ENCODE measurements at regions not wholly inside any gene's neighbourhood (a gene's known extent, or its start where the extent isn't known, plus 50 kb on each side); places are given as distances from the start of the nearest gene placed in this dataset.

DNA sequence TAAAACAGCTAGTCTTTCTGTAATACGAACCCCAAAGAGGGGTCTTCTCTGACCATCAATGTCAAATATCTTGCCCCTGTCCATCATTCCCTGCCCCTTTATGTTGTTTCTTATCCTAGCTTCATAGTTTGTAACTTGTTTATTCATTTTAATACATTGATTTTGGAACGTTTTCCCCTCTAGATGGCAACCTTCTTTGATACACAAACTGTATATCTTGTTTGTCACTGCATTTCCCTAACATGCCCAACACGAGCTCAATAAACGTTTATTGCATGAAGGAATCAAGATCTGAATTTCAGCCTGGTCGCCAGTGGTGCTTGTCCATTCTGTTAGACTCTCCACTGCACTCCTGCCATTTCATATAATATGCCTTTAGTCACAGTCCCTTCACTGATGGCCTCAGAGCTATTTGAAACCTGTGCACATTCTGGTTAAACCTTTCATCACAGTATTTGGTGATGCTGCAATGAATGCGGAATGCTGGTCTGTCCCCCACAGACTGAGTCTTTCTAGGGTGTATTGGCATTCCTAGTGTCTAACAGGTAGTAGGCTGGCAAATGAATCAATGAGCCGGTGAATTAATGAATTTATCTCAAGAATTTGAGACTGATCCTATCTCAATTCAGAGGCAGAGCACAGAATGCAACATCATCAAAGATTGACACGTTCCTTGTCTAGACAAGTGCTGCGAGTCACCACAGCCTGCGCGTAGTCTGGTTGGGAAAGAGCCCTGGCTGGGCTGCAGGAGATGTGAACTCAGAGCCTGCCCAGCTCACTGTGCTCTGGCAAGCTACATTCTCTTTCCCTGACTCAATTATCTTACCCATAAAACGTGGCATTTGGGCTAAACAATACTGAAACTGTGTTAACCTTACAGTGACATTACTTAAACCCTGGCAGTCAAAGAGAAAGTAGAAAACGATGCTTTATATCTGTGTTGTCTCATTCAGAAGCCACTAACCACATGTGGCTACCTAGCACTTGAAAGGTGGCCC is 55.2 kb upstream of the FRMD4A start:
- DNase-seq: no peak

DNA sequence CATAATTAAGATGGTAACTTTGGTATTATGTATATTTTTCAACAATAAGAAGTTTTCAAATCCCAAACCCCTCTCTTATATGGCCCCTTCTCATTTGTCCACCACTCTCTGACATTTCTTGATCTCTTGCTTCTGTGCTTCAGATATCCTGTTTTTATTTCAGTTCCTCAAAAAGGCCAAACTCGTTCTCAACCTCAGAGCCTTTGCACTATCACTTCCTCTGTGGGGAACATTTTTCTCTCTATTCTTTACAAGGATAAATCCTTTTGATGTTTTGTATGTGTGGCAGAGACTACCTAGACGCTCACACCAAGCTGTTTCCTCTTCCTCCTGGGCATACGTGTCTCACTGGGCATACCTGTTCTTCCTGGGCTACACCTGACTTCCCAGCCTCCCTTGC is 54.2 kb upstream of the FRMD4A start:
- DNase-seq: no peak

DNA sequence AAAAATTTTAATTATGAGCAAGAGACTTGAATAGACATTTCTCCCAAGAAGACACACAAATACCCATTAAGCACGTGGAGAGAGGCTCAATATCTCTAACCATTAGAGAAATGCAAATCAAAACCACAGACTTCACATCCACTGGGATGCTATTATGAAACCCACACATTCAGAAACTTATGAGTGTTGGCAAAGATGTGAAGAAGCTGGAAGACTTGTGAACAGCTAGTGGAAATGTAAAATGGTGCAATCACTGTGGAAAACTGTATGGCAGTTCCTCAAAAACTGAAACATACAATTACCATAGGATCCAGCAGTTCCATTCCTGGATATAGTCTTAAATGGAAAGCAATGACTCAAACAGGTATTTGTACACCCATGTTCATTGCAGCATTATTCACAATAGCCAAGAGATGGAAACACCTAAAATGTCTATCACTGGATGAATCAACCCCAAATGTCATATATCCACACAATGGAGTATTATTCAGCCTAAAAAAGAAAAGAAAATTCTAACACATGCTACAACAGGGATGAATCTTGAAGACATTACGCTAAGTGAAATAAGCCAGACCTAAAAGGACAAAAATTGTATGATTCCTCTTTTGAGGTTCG is 53.5 kb upstream of the FRMD4A start:
- no peak for DNase-seq

DNA sequence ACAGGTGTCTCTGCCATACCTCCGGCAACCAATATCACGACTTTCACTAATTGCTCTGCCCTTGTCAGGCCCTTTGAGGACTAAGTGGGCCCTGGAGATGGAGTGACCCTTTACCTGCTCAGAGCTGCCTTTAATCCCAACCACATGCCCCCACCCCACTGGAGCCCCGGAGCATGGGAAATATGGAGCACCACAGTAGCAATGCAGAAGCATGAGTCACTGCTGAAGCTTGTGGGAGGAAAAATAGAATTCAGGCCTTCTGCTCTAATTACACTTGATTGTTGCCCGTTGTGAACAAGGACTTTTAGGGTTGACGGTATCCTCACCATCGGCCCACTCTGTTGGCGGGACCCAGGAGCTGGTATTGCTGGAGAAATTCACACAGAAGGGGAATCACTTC is 52.5 kb upstream of the FRMD4A start:
- no peak for DNase-seq

DNA sequence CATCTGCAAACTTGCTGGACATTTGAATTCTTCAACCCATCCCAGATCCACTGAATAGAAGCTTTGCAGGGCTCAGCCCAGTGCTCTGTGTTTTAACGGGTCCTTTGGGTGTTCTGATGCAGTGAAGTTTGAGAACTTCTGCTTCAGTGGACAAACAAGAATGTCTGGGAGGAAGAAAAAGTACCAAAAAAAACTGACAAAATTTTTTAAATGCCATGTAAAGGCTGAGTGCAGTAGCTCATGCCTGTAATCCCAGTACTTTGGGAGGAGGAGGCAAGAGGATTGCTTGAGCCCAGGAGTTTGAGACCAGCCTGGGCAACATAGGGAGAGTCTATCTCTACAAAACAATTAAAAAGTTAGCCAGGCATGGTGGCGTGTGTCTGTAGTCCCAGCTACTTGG is 51.8 kb upstream of the FRMD4A start:
- DNase-seq: no peak

DNA sequence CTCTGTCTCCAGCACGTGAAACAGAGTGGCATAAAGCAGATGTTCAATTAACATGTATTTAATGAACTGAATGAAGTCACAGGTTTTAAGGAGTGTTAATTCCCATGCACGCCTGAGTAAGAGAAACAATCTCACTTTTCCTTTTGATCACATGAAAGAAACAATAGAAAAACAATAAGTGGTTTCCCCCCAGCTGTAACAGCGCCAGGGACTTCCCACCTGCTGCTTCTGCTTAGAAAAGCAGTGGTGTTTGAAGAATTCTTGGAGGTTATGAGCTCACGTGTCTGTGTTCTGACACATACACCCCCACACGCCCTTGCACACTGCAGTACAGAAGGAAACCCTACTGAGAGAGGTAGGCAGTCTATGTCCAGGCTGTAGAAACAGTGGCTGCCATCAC is 51.3 kb upstream of the FRMD4A start:
- no peak for DNase-seq

DNA sequence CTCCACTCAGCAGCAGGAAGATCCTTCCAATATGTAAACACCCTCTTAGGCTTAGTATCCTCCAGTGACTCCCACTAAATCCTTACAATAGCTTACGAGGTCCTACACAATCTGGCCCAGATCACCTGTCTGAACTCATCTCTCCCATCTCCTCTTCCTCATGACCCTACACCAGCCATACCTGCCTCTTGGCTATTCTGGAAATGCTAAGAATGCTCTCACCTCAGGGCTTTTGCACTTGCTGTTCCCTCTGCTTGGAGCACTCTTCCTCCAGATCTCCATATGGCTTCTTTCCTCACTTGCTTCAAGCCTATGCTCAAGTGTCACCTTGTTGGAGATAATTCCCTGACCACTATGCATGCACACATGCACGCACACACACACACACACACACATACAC is 50.8 kb upstream of the FRMD4A start:
- no peak for DNase-seq

DNA sequence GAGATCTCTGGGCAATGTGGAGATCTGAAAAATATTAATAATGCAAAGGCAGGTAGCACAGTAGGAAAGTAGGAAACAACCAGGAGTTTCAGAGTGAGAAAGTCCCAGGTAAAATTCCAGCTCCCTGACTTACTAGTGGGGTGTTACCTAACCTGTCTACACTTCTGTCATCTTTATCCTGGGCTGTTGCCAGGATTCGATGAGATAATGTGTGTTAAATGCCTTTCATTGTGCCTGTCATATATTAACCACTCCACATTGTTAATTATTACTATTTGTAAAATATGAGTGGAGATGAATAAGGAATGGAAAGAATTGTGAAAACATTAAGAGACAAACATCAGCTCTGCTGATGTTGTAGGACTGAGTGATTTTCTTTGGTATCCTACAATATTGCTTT is 50.0 kb upstream of the FRMD4A start:
- DNase-seq: no peak

Data from GOT3 (cell line).